Gastroesophageal sphincter (tissue), 4 donors: ENCODE measurements at regions not wholly inside any gene's neighbourhood (a gene's known extent, or its start where the extent isn't known, plus 50 kb on each side); places are given as distances from the start of the nearest gene placed in this dataset.

Source experiments
- ATAC-seq: fragments of 150-250 bp; one replicate; pipeline ENCODE4 v1.9.1; 2016; ENCODE audit warnings: mild to moderate bottlenecking, moderate library complexity
- H3K27ac ChIP-seq, 4 donors: fragments of 200-600 bp; sonication (generic) in 3 of 4; 1 replicate in 3 of 4; 2 replicates in 1 of 4; pipeline ENCODE4 v1.5.1; 2016 to 2019
- H3K27me3 ChIP-seq: fragments of 200-600 bp; sonication (generic); one replicate; pipeline ENCODE4 v1.5.1; 2019
- H3K36me3 ChIP-seq, 2 donors: fragments of 200-600 bp; sonication (generic); one replicate each; pipeline ENCODE4 v1.5.1; 2019; ENCODE audit warnings: control low read depth in 1 of 2
- H3K4me1 ChIP-seq, 3 donors: fragments of 200-600 bp; sonication (generic); 1 replicate in 2 of 3; 2 replicates in 1 of 3; pipeline ENCODE4 v1.5.1; 2016 to 2019; ENCODE audit warnings: control low read depth in 2 of 3
- H3K4me3 ChIP-seq, 2 donors: fragments of 200-600 bp; sonication (generic); one replicate each; pipeline ENCODE4 v1.5.1; 2019; ENCODE audit warnings: mild to moderate bottlenecking in 1 of 2, moderate library complexity in 1 of 2
- H3K9me3 ChIP-seq, 3 donors: fragments of 200-600 bp; sonication (generic); one replicate each; pipeline ENCODE4 v1.5.1; 2017 to 2019; ENCODE audit warnings: control low read depth in 2 of 3
- EP300 ChIP-seq: sonication (generic); formaldehyde crosslinking; IDR thresholded peaks from one replicate; pipeline ENCODE4 v1.6.1; 2017; ENCODE audit warnings: antibody characterized with exemption, mild to moderate bottlenecking
- POLR2A ChIP-seq, 2 donors: fragments of 450-650 bp; IDR thresholded peaks; one replicate each; pipeline ENCODE4 v1.6.1; 2017; ENCODE audit warnings: antibody characterized with exemption in 2 of 2, mild to moderate bottlenecking in 2 of 2, moderate library complexity in 1 of 2
- POLR2AphosphoS5 ChIP-seq: sonication (generic); formaldehyde crosslinking; IDR thresholded peaks from one replicate; pipeline ENCODE4 v1.6.1; 2017; ENCODE audit warnings: antibody characterized with exemption
- WGBS, 2 donors: methylation state at CpG; one replicate each; pipeline ENCODE4 v1.1.5; 2018; ENCODE audit warnings: low coverage in 1 of 2; 5-methylcytosine and 5-hydroxymethylcytosine counted together
- TF ChIP-seq, protein P1 (sequence below), 4 experiments: fragments of 200-600 bp in 2 of 4; fragments of 450-650 bp in 2 of 4; sonication (generic) in 1 of 4; IDR thresholded peaks; one replicate each; pipeline ENCODE4 v1.5.1; 2017 to 2019; ENCODE audit warnings: antibody characterized with exemption in 4 of 4, mild to moderate bottlenecking in 2 of 4, moderate library complexity in 2 of 4

- WGBS, 2 donors, result 89% methylated on average over 2 of the region's 2 CpGs; no CpG with 5 or more reads in 1 of the 2 donors
- ATAC-seq, result no peak
- Histone ChIP-seq H3K27me3 (no peaks in the 10 kb centered on the region), H3K4me1 (no peaks in the 10 kb centered on the region), H3K9me3 (peaks cover 0 to 19% (median 0%) of the 10 kb centered on the region in 3 donors), H3K27ac (no peak overlapping the region), H3K36me3 (no peaks in the 10 kb centered on the region), H3K4me3 (no peak overlapping the region)
- no peak for TF ChIP-seq POLR2AphosphoS5
These were observed 83.1 kb upstream of the RFLNA start for GRCh38 chr12:124211753-124212152.

DNA sequence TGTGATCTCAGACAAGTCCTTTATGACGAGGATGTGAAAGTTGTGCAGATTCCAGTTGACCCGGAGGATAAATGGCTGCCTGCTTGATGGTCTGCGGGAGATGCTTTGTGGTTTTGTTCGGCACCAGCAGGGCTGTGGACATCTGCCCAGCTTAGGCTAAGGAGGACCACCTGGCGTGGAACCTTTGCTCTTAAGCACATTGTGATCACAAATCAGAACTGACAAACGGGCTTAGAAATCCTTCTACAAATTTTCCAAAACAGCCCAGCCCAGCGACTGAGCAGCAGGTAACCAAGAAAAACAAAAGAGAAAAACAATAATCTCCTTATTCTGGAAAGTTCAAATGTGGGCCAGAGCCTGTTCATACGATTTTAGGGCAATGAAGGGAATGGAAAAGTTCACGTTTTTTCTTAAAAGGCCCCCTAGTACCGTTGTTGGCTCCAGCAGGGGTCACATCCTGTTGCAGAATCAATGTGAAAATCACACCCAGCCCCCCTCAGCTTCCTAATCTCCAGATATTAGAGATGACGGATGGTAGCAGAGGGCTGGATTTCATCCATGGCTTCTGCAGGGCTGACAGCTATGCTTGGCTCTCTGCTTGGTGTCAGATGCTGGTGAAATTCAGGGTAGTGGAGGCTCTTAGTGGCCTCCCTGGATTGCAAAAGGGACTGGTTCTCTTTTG is 81.1 kb upstream of the RFLNA start:
- Histone ChIP-seq H3K36me3 (no peaks in the 10 kb centered on the region), H3K4me1 (peaks cover 0 to 9% (median 0%) of the 10 kb centered on the region in 3 donors), H3K27me3 (no peaks in the 10 kb centered on the region), H3K4me3 (no peak overlapping the region), H3K9me3 (peaks cover 0 to 19% (median 0%) of the 10 kb centered on the region in 3 donors), H3K27ac (no peak overlapping the region)
- ATAC-seq, result no peak
- TF ChIP-seq, protein P1, sequence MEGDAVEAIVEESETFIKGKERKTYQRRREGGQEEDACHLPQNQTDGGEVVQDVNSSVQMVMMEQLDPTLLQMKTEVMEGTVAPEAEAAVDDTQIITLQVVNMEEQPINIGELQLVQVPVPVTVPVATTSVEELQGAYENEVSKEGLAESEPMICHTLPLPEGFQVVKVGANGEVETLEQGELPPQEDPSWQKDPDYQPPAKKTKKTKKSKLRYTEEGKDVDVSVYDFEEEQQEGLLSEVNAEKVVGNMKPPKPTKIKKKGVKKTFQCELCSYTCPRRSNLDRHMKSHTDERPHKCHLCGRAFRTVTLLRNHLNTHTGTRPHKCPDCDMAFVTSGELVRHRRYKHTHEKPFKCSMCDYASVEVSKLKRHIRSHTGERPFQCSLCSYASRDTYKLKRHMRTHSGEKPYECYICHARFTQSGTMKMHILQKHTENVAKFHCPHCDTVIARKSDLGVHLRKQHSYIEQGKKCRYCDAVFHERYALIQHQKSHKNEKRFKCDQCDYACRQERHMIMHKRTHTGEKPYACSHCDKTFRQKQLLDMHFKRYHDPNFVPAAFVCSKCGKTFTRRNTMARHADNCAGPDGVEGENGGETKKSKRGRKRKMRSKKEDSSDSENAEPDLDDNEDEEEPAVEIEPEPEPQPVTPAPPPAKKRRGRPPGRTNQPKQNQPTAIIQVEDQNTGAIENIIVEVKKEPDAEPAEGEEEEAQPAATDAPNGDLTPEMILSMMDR (IDR thresholded peaks at IDR 0.05), result no peak
- TF ChIP-seq EP300 (no peak), POLR2AphosphoS5 (no peak), POLR2A (IDR thresholded peaks at IDR 0.05) (no peak)
- WGBS, 2 donors, result 33 to 47% methylated on average over 5 to 10 of the region's 11 CpGs

- no peak for TF ChIP-seq POLR2AphosphoS5
- TF ChIP-seq POLR2A (IDR thresholded peaks at IDR 0.05), result no peak
- TF ChIP-seq EP300, result no peak
- TF ChIP-seq, protein P1 (IDR thresholded peaks at IDR 0.05), result no peak
- peaks cover 0 to 9% (median 0%) of the 10 kb centered on the region in 3 donors for H3K4me1 ChIP-seq
- H3K9me3 ChIP-seq, result peaks cover 0 to 19% (median 0%) of the 10 kb centered on the region in 3 donors
- no peak for ATAC-seq
- H3K27ac ChIP-seq, result no peak overlapping the region
- WGBS, 2 donors, result 93 to 96% methylated on average over 3 of the region's 3 CpGs
- H3K27me3 ChIP-seq, result no peaks in the 10 kb centered on the region
- no peak overlapping the region for H3K4me3 ChIP-seq
- no peaks in the 10 kb centered on the region for H3K36me3 ChIP-seq
These were observed 80.3 kb upstream of the RFLNA start for GRCh38 chr12:124214574-124214973.

DNA sequence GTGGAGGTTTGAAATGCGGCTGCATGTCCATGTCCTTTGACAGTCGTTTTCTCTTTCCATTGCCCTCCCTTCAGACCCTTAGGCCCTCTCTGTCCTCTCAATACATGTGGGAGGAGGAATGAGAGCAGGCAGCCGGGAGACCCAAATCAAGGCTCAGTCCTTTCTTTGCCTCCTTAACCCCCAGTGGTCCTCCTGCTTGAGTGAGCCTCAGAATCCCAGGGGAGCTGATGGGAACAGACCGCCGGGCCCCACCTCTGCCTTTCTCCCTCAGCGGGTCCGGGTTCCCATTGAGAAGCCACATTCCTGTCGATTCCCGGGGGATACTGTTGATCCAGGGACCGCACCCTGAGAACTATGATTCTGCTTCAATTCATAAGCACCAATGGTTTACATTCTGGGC is 77.9 kb upstream of the RFLNA start:
- Histone ChIP-seq H3K4me1 (peaks cover 0 to 9% (median 0%) of the 10 kb centered on the region in 3 donors), H3K4me3 (no peak overlapping the region), H3K9me3 (peaks cover 0 to 27% (median 0%) of the 10 kb centered on the region in 3 donors), H3K36me3 (no peaks in the 10 kb centered on the region), H3K27ac (no peak overlapping the region), H3K27me3 (peaks cover 2% of the 10 kb centered on the region)
- 75 to 100% methylated on average over 4 to 5 of the region's 10 CpGs for WGBS, 2 donors
- ATAC-seq, result no peak
- no peak for TF ChIP-seq POLR2A (IDR thresholded peaks at IDR 0.05)
- TF ChIP-seq, protein P1 (IDR thresholded peaks at IDR 0.05), result no peak
- TF ChIP-seq EP300, result no peak
- no peak for TF ChIP-seq POLR2AphosphoS5

- H3K27ac ChIP-seq, result no peak overlapping the region
- no peaks in the 10 kb centered on the region for H3K36me3 ChIP-seq
- 7 to 40% methylated on average over 1 to 8 of the region's 22 CpGs for WGBS, 2 donors
- peaks cover 0 to 27% (median 0%) of the 10 kb centered on the region in 3 donors for H3K9me3 ChIP-seq
- no peak for ATAC-seq
- TF ChIP-seq POLR2A (IDR thresholded peaks at IDR 0.05) (no peak), POLR2AphosphoS5 (no peak), EP300 (no peak)
- TF ChIP-seq, protein P1 (IDR thresholded peaks at IDR 0.05), result no peak
- peaks cover 3% of the 10 kb centered on the region for H3K27me3 ChIP-seq
- peak overlapping the region in 1 of 2 donors; percentile 26 for H3K4me3 ChIP-seq
- H3K4me1 ChIP-seq, result peaks cover 0 to 9% (median 0%) of the 10 kb centered on the region in 3 donors
These were observed 77.2 kb upstream of the RFLNA start for GRCh38 chr12:124217508-124218242.
